Eye (tissue), 1 donor: ENCODE measurements at regions not wholly inside any gene's neighbourhood (a gene's known extent, or its start where the extent isn't known, plus 50 kb on each side); places are given as distances from the start of the nearest gene placed in this dataset.

Source experiments
- DNase-seq: peaks from one replicate; pipeline ENCODE4 v3.0.0-alpha.2; 2015

GRCh38 chr2:39514825-39515224, 77.7 kb upstream of the MAP4K3 start:
- no peak for DNase-seq

GRCh38 chr2:39515273-39515896, 78.3 kb upstream of the MAP4K3 start:
- no peak for DNase-seq

- no peak for DNase-seq
Observed at GRCh38 chr2:39515897-39516346, 78.8 kb upstream of the MAP4K3 start.

GRCh38 chr2:39516347-39517101, 79.4 kb upstream of the MAP4K3 start:
- peak; percentile 51 for DNase-seq

- DNase-seq = no peak
Observed at GRCh38 chr2:39517102-39517436, 80.0 kb upstream of the MAP4K3 start.

GRCh38 chr2:39517622-39518021, 80.5 kb upstream of the MAP4K3 start:
- no peak for DNase-seq

- DNase-seq = no peak
Observed at GRCh38 chr2:39519886-39520285, 82.8 kb upstream of the MAP4K3 start.

GRCh38 chr2:39521876-39522517, 84.9 kb upstream of the MAP4K3 start:
- no peak for DNase-seq

- no peak for DNase-seq
Observed at GRCh38 chr2:39522518-39522877, 85.4 kb upstream of the MAP4K3 start.

- DNase-seq = no peak
Observed at GRCh38 chr2:39523308-39524044, 86.4 kb upstream of the MAP4K3 start.

- DNase-seq = no peak
Observed at GRCh38 chr2:39524061-39524460, 87.0 kb upstream of the MAP4K3 start.

GRCh38 chr2:39524756-39525635, 87.9 kb upstream of the MAP4K3 start:
- no peak for DNase-seq

GRCh38 chr2:39525636-39526412, 88.7 kb upstream of the MAP4K3 start:
- DNase-seq = no peak

GRCh38 chr2:39528701-39529100, 91.6 kb upstream of the MAP4K3 start:
- no peak for DNase-seq

GRCh38 chr2:39529836-39530235, 92.8 kb upstream of the MAP4K3 start:
- DNase-seq = no peak

- peak; percentile 57 for DNase-seq
Observed at GRCh38 chr2:39530411-39530866, 93.4 kb upstream of the MAP4K3 start.

GRCh38 chr2:39531220-39531777, 94.2 kb upstream of the MAP4K3 start:
- DNase-seq = no peak

GRCh38 chr2:39532933-39533332, 95.8 kb upstream of the MAP4K3 start:
- DNase-seq = no peak

GRCh38 chr2:39534095-39534711, 97.1 kb upstream of the MAP4K3 start:
- DNase-seq = no peak

GRCh38 chr2:39535636-39536185, 98.6 kb upstream of the MAP4K3 start:
- peak; percentile 88 for DNase-seq
